GM06990 (cell line): ENCODE measurements at regions not wholly inside any gene's neighbourhood (a gene's known extent, or its start where the extent isn't known, plus 50 kb on each side); places are given as distances from the start of the nearest gene placed in this dataset.
"Not testable (repeated sequence)": the region's sequence is repeated elsewhere in the genome, so short reads cannot be mapped to it uniquely, and the experiment has no call there.

Experiments
- DNase-seq: peaks from one replicate; pipeline ENCODE4 v3.0.0-alpha.2; 2011; ENCODE audit not compliant: insufficient read length; ENCODE audit errors: extremely low read depth
- H3K27me3 ChIP-seq: replicated peaks from 2 replicates; pipeline ENCODE4 v1.6.0; 2011; ENCODE audit warnings: low read length; ENCODE audit not compliant: control insufficient read depth, insufficient read depth
- H3K36me3 ChIP-seq: 2 replicates; pipeline ENCODE4 v1.5.1; 2011; ENCODE audit warnings: low read length; ENCODE audit not compliant: control insufficient read depth, insufficient read depth
- H3K4me3 ChIP-seq: replicated peaks from 2 replicates; pipeline ENCODE4 v1.5.1; 2011; ENCODE audit warnings: low read depth, mild to moderate bottlenecking, control low read depth, low read length
- CTCF ChIP-seq: IDR thresholded peaks from 2 replicates; pipeline ENCODE4 v1.5.1; 2011; ENCODE audit warnings: low read length, control low read depth, mild to moderate bottlenecking, inconsistent platforms; ENCODE audit not compliant: insufficient read depth, poor library complexity, severe bottlenecking

GRCh38 chr3:153820035-153820434 lies 301.2 kb upstream of the ARHGEF26 start:
- no peak for DNase-seq
- no peaks in the 10 kb centered on the region for H3K27me3 ChIP-seq
- TF ChIP-seq CTCF, result no peak
- no peak overlapping the region for H3K4me3 ChIP-seq
- no peaks in the 10 kb centered on the region for H3K36me3 ChIP-seq

DNA sequence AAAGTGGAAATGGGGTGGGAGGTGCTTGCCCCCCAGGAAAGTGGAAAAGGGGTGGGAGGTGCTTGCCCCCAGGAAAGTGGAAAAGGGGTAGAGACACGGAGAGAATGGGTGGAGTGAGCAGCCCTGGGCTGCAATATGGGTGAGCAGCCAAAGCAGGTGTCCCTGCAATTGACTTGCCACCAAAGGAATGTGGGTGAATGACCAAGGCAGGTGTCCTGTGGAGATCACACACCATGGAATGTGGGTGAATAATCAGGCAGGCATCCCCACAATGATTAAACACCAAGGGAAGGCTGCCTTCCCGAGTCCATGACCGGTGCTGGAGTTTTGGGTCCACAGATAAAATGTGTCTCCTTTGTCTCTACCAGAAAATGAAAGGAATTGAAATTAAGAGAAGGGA lies 292.8 kb upstream of the ARHGEF26 start:
- not testable (repeated sequence) for H3K36me3 ChIP-seq, DNase-seq, H3K27me3 ChIP-seq, H3K4me3 ChIP-seq

- no peaks in the 10 kb centered on the region for H3K27me3 ChIP-seq
- no peak for DNase-seq
- no peak overlapping the region for H3K4me3 ChIP-seq
- TF ChIP-seq CTCF, result no peak
- no peaks in the 10 kb centered on the region for H3K36me3 ChIP-seq
Observed at GRCh38 chr3:153829606-153830170, 291.5 kb upstream of the ARHGEF26 start.

- no peak overlapping the region for H3K4me3 ChIP-seq
- DNase-seq, result no peak
- no peaks in the 10 kb centered on the region for H3K27me3 ChIP-seq
- TF ChIP-seq CTCF, result no peak
- no peaks in the 10 kb centered on the region for H3K36me3 ChIP-seq
Observed at GRCh38 chr3:153830552-153830951, 290.6 kb upstream of the ARHGEF26 start.

DNA sequence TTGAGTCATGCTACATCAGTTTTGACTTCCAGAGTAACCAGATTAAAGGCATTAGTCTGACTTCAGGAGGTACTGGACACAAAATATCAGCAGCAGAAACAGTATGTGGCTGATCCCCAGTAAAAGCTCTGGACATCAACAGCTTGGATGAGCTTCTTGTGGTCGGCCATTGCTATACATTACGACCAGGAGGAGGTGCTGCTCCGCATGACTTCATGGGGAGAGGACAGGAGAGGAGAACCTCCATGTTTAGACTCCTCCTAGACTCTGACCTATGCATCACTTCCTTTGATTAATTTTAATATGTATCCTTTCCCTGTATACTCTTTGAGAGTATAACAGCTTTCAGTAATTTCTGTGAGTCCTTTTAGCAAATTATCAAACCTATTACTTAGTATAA lies 285.6 kb upstream of the ARHGEF26 start:
- DNase-seq, result no peak
- TF ChIP-seq CTCF, result peak; percentile 32
- Histone ChIP-seq H3K36me3 (no peaks in the 10 kb centered on the region), H3K27me3 (no peaks in the 10 kb centered on the region), H3K4me3 (no peak overlapping the region)

GRCh38 chr3:153840487-153840886 lies 280.7 kb upstream of the ARHGEF26 start:
- TF ChIP-seq CTCF, result no peak

More at GRCh38 chr3:153840487-153840886, 280.7 kb upstream of the ARHGEF26 start:
- Histone ChIP-seq H3K27me3 (no peaks in the 10 kb centered on the region), H3K4me3 (no peak overlapping the region), H3K36me3 (no peaks in the 10 kb centered on the region)
- no peak for DNase-seq
